ENCODE measurements at regions not wholly inside any gene's neighbourhood (a gene's known extent, or its start where the extent isn't known, plus 50 kb on each side); places are given as distances from the start of the nearest gene placed in this dataset.

DNA sequence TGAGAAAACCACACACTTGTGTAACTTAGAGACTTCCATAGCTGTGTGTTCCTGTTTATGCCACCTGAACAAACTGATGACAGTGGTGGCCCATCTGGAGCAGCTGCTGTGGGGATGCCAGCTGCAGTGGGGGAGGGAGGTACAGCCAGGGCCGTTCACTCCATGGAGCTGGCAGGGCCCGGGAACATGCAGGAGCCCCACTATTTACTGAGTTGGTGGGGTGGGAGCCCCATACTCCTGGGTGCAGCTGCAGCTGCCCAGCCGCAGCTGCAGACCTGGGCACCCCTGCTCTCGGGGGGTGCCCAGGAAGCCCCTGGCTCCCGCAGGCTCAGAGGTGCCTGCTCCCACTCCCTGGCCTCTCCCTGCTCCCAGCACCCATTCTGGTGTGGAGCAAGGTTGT, 398.6 kb upstream of the RASGEF1B start:
- Histone ChIP-seq H3K4me3 (no peak overlapping the region), H3K36me3 (ENCODE audit: control insufficient read depth in 2 of 2, insufficient read depth in 2 of 2, low read length in 1 of 2) (no peaks in the 10 kb centered on the region), H4K20me1 (ENCODE audit: control insufficient read depth, insufficient read depth) (no peaks in the 10 kb centered on the region), H3K9me3 (replicated peaks; ENCODE audit: control insufficient read depth, insufficient read depth, low read length) (no peaks in the 10 kb centered on the region; the same call in 2 of the 3 replicates), H3K79me2 (ENCODE audit: control insufficient read depth, insufficient read depth, low read length) (no peaks in the 10 kb centered on the region), H3K4me2 (ENCODE audit: control insufficient read depth, insufficient read depth) (no peak overlapping the region), H3K4me1 (ENCODE audit: control insufficient read depth, insufficient read depth, low read length) (no peaks in the 10 kb centered on the region), H3K27me3 (replicated peaks in 1 of 2; ENCODE audit: control insufficient read depth in 2 of 2, insufficient read depth in 2 of 2, low read length in 1 of 2) (no peaks in the 10 kb centered on the region), H3K9ac (ENCODE audit: control insufficient read depth, insufficient read depth, low read length) (no peak overlapping the region), H3K27ac (ENCODE audit: control insufficient read depth, insufficient read depth) (no peak overlapping the region), H2AFZ (ENCODE audit: control insufficient read depth, low read depth, low read length) (no peak overlapping the region)
- intact Hi-C loops (cut with micrococcal nuclease; ENCODE audit: unreplicated experiment) (no loop called here), in situ Hi-C loops (cut with MboI) (no loop called here)
- ChIA-PET POLR2A (no interaction called here), CTCF (no interaction called here), SMC1A (ENCODE audit: uncharacterized antibody, unreplicated experiment) (no interaction called here), RAD21 (ENCODE audit: unreplicated experiment) (no interaction called here)
- DNase-seq (ENCODE audit: low read depth, low spot score) (no peak), ATAC-seq (no peak), FAIRE-seq (no peak)
- BruUV-seq (replicated peaks), result no TSS peak
- WGBS (ENCODE audit: insufficient coverage, insufficient replicate concordance, low lambda C conversion rate, missing lambda C conversion rate), result 10% methylated on average over 4 of the region's 5 CpGs
- TF ChIP-seq FOXM1 (IDR thresholded peaks at IDR 0.05; ENCODE audit: low read depth, low read length) (no peak), DPF2 (IDR thresholded peaks at IDR 0.05) (no peak), ESRRA (IDR thresholded peaks at IDR 0.05; ENCODE audit: low read length) (no peak), ZNF384 (IDR thresholded peaks at IDR 0.05; ENCODE audit: borderline replicate concordance, low read depth, low read length) (no peak), MEF2B (IDR thresholded peaks at IDR 0.05; ENCODE audit: partially characterized antibody, poor library complexity, severe bottlenecking) (no peak), ATF2 (IDR thresholded peaks at IDR 0.05; ENCODE audit: low read length) (no peak), CUX1 (IDR thresholded peaks at IDR 0.05; ENCODE audit: insufficient replicate concordance, low read depth, low read length) (no peak), TCF3 (IDR thresholded peaks at IDR 0.05; ENCODE audit: borderline replicate concordance, insufficient read depth, low read depth, low read length) (no peak), SIN3A (IDR thresholded peaks at IDR 0.05; ENCODE audit: low read depth, low read length) (no peak)

Data from GM12878 (cell line).